ENCODE measurements at regions not wholly inside any gene's neighbourhood (a gene's known extent, or its start where the extent isn't known, plus 50 kb on each side); places are given as distances from the start of the nearest gene placed in this dataset.

- ATAC-seq (no peak), DNase-seq (no peak)
- Histone ChIP-seq H3K36me3 (no peaks in the 10 kb centered on the region), H3K4me1 (no peaks in the 10 kb centered on the region), H3K9me3 (no peaks in the 10 kb centered on the region), H3K27ac (no peak overlapping the region), H3K27me3 (no peaks in the 10 kb centered on the region), H3K4me3 (no peak overlapping the region)
- intact Hi-C loops (cut with DNase I) = no loop called here
- TF ChIP-seq CTCF (IDR thresholded peaks at IDR 0.05) = no peak
Observed at GRCh38 chr1:198019126-198019525, 102.0 kb downstream of the LHX9 start.

GRCh38 chr1:198024336-198024735 lies 107.2 kb downstream of the LHX9 start:
- Histone ChIP-seq H3K27me3 (no peaks in the 10 kb centered on the region), H3K9me3 (no peaks in the 10 kb centered on the region), H3K27ac (no peak overlapping the region), H3K4me1 (no peaks in the 10 kb centered on the region), H3K4me3 (no peak overlapping the region), H3K36me3 (no peaks in the 10 kb centered on the region)
- no peak for DNase-seq
- TF ChIP-seq CTCF (IDR thresholded peaks at IDR 0.05) = no peak
- ATAC-seq = no peak
- intact Hi-C loops (cut with DNase I) = no loop called here

- ATAC-seq (no peak), DNase-seq (no peak)
- Histone ChIP-seq H3K4me3 (no peak overlapping the region), H3K36me3 (no peaks in the 10 kb centered on the region), H3K9me3 (no peaks in the 10 kb centered on the region), H3K27ac (no peak overlapping the region), H3K4me1 (no peaks in the 10 kb centered on the region), H3K27me3 (no peaks in the 10 kb centered on the region)
- intact Hi-C loops (cut with DNase I) = no loop called here
- no peak for TF ChIP-seq CTCF (IDR thresholded peaks at IDR 0.05)
Observed at GRCh38 chr1:198024782-198025181, 107.6 kb downstream of the LHX9 start.

GRCh38 chr1:198030682-198031081 lies 113.5 kb downstream of the LHX9 start:
- Histone ChIP-seq H3K27me3 (no peaks in the 10 kb centered on the region), H3K36me3 (no peaks in the 10 kb centered on the region), H3K4me3 (no peak overlapping the region), H3K4me1 (no peaks in the 10 kb centered on the region), H3K9me3 (no peaks in the 10 kb centered on the region), H3K27ac (no peak overlapping the region)
- no peak for ATAC-seq
- no peak for DNase-seq
- TF ChIP-seq CTCF (IDR thresholded peaks at IDR 0.05) = no peak
- intact Hi-C loops (cut with DNase I) = no loop called here

GRCh38 chr1:198031086-198031485 lies 113.9 kb downstream of the LHX9 start:
- Histone ChIP-seq H3K4me3 (no peak overlapping the region), H3K27ac (no peak overlapping the region), H3K9me3 (no peaks in the 10 kb centered on the region), H3K36me3 (no peaks in the 10 kb centered on the region), H3K27me3 (no peaks in the 10 kb centered on the region), H3K4me1 (no peaks in the 10 kb centered on the region)
- intact Hi-C loops (cut with DNase I) = no loop called here
- DNase-seq (no peak), ATAC-seq (no peak)
- TF ChIP-seq CTCF (IDR thresholded peaks at IDR 0.05) = no peak

GRCh38 chr1:198032668-198033067 lies 115.5 kb downstream of the LHX9 start:
- DNase-seq (no peak), ATAC-seq (no peak)
- Histone ChIP-seq H3K36me3 (no peaks in the 10 kb centered on the region), H3K27ac (no peak overlapping the region), H3K4me1 (no peaks in the 10 kb centered on the region), H3K27me3 (no peaks in the 10 kb centered on the region), H3K4me3 (no peak overlapping the region), H3K9me3 (no peaks in the 10 kb centered on the region)
- intact Hi-C loops (cut with DNase I) = no loop called here
- no peak for TF ChIP-seq CTCF (IDR thresholded peaks at IDR 0.05)

Measured in upper lobe of right lung (tissue), 1 donor.